SK-N-SH (cell line): ENCODE measurements at regions not wholly inside any gene's neighbourhood (a gene's known extent, or its start where the extent isn't known, plus 50 kb on each side); places are given as distances from the start of the nearest gene placed in this dataset.

Experiments used
- CTCF ChIA-PET: fragments of 300-600, 350-600 bp; formaldehyde crosslinking; extraction: SDS; loops from one replicate; lab custom pipeline; 2021; lab: Yijun Ruan, JAX
- POLR2A ChIA-PET: fragments of 350-600 bp; sonication (Branson Sonifier 250); formaldehyde crosslinking; extraction: SDS; loops from one replicate; lab custom pipeline; 2020; ENCODE audit warnings: antibody characterized with exemption, inconsistent platforms; lab: Yijun Ruan, JAX
- DNase-seq: peaks from one replicate; pipeline ENCODE4 v3.0.0; 2012
- H2AFZ ChIP-seq: fragments of 200-600 bp; sonication (generic); 2 replicates; pipeline ENCODE4 v1.8.1; 2016; ENCODE audit warnings: antibody characterized with exemption, mild to moderate bottlenecking, low read depth
- H3F3A ChIP-seq: fragments of 200-600 bp; sonication (generic); replicated peaks from 2 replicates; pipeline ENCODE3; 2016; ENCODE audit warnings: antibody characterized with exemption, mild to moderate bottlenecking; ENCODE audit not compliant: insufficient read depth
- H3K27ac ChIP-seq, 2 experiments: fragments of 200-500 bp in 1 of 2; fragments of 200-600 bp in 1 of 2; sonication (Bioruptor generic) in 1 of 2; sonication (generic), shearing (Covaris generic) in 1 of 2; 2 replicates each; pipeline versions ENCODE4 v1.5.1 to v1.6.1; 2014 to 2016; ENCODE audit warnings: low read depth in 2 of 2, inconsistent platforms in 1 of 2, low read length in 1 of 2, mild to moderate bottlenecking in 1 of 2, mixed read lengths in 1 of 2
- H3K27me3 ChIP-seq: fragments of 200-600 bp; sonication (generic), shearing (Covaris generic); 2 replicates; pipeline ENCODE4 v1.6.1; 2016; ENCODE audit warnings: mixed run types; ENCODE audit not compliant: insufficient read depth
- H3K36me3 ChIP-seq, 2 experiments: fragments of 200-500 bp in 1 of 2; fragments of 200-600 bp in 1 of 2; sonication (Bioruptor generic) in 1 of 2; sonication (generic) in 1 of 2; replicated peaks in 1 of 2; 2 replicates each; pipeline versions ENCODE3 to v1.5.1; 2014 to 2016; ENCODE audit warnings: low read length in 1 of 2, mild to moderate bottlenecking in 1 of 2; ENCODE audit not compliant: insufficient read depth in 2 of 2, control insufficient read depth in 1 of 2
- H3K4me1 ChIP-seq, 2 experiments: fragments of 200-500 bp in 1 of 2; fragments of 200-600 bp in 1 of 2; sonication (Bioruptor generic) in 1 of 2; sonication (generic), shearing (Covaris generic) in 1 of 2; 2 replicates each; pipeline versions ENCODE4 v1.5.1 to v1.6.1; 2014 to 2016; ENCODE audit warnings: low read depth in 1 of 2, low read length in 1 of 2, mixed run types in 1 of 2; ENCODE audit not compliant: insufficient read depth in 2 of 2, control insufficient read depth in 1 of 2
- H3K4me2 ChIP-seq: fragments of 200-600 bp; sonication (generic), shearing (Covaris generic); 2 replicates; pipeline ENCODE4 v1.6.1; 2017; ENCODE audit warnings: mixed run types
- H3K4me3 ChIP-seq, 2 experiments: fragments of 200-500 bp in 1 of 2; fragments of 200-600 bp in 1 of 2; sonication (Bioruptor generic) in 1 of 2; sonication (generic), shearing (Covaris generic) in 1 of 2; 2 replicates each; pipeline versions ENCODE4 v1.5.1 to v1.8.1; 2014 to 2016; ENCODE audit warnings: low read depth in 2 of 2, inconsistent platforms in 1 of 2, low read length in 1 of 2, mild to moderate bottlenecking in 1 of 2, mixed read lengths in 1 of 2, moderate library complexity in 1 of 2
- H3K79me2 ChIP-seq: fragments of 200-600 bp; sonication (generic); 2 replicates; pipeline ENCODE4 v1.8.1; 2017; ENCODE audit warnings: mild to moderate bottlenecking; ENCODE audit not compliant: insufficient read depth
- H3K9ac ChIP-seq: fragments of 200-600 bp; sonication (generic); 2 replicates; pipeline ENCODE4 v1.6.1; 2017; ENCODE audit warnings: mixed run types
- H3K9me2 ChIP-seq: fragments of 200-600 bp; sonication (generic); 2 replicates; pipeline ENCODE4 v1.6.1; 2017; ENCODE audit warnings: mixed run types
- H3K9me3 ChIP-seq: fragments of 200-600 bp; sonication (generic); 2 replicates; pipeline ENCODE4 v1.6.1; 2017; ENCODE audit warnings: mixed run types, mild to moderate bottlenecking, moderate library complexity
- H4K20me1 ChIP-seq: fragments of 200-600 bp; sonication (generic); 2 replicates; pipeline ENCODE4 v1.6.1; 2017; ENCODE audit warnings: mild to moderate bottlenecking, mixed run types; ENCODE audit not compliant: insufficient read depth
- ELF1 ChIP-seq: IDR thresholded peaks from 2 replicates; pipeline ENCODE4 v1.4.0; 2012
- EP300 ChIP-seq, 2 experiments: IDR thresholded peaks; 2 replicates each; pipeline versions ENCODE4 v1.4.0 to v1.6.1; 2012; ENCODE audit warnings: borderline replicate concordance in 1 of 2, low read depth in 1 of 2, low read length in 1 of 2
- FOSL2 ChIP-seq: IDR thresholded peaks from 2 replicates; pipeline ENCODE4 v1.4.0; 2012; ENCODE audit warnings: low read depth, mild to moderate bottlenecking, moderate library complexity, borderline replicate concordance
- FOXJ3 ChIP-seq: sonication (generic); formaldehyde crosslinking; IDR thresholded peaks from 2 replicates; pipeline ENCODE4 v1.5.1; 2020; ENCODE audit warnings: mild to moderate bottlenecking, missing genetic modification reagents
- FOXM1 ChIP-seq: IDR thresholded peaks from 2 replicates; pipeline ENCODE4 v1.4.0; 2012; ENCODE audit warnings: low read depth, mild to moderate bottlenecking
- GATA2 ChIP-seq: sonication (generic); formaldehyde crosslinking; IDR thresholded peaks from 2 replicates; pipeline ENCODE4 v1.5.0; 2020; ENCODE audit warnings: mild to moderate bottlenecking, missing genetic modification reagents
- MAX ChIP-seq: IDR thresholded peaks from 2 replicates; pipeline ENCODE4 v1.4.0; 2012; ENCODE audit warnings: low read depth
- MEF2A ChIP-seq: IDR thresholded peaks from 2 replicates; pipeline ENCODE4 v1.4.0; 2012; ENCODE audit warnings: low read depth, borderline replicate concordance
- MXI1 ChIP-seq: IDR thresholded peaks from 2 replicates; pipeline ENCODE4 v1.6.1; 2012; ENCODE audit warnings: mild to moderate bottlenecking, low read depth, low read length, improper control_type of control experiment
- NFIC ChIP-seq: IDR thresholded peaks from 2 replicates; pipeline ENCODE4 v1.4.0; 2012; ENCODE audit warnings: borderline replicate concordance
- RAD21 ChIP-seq: IDR thresholded peaks from 2 replicates; pipeline ENCODE4 v1.6.1; 2012; ENCODE audit warnings: mild to moderate bottlenecking, low read length
- REST ChIP-seq: IDR thresholded peaks from 2 replicates; pipeline ENCODE4 v1.6.1; 2012; ENCODE audit warnings: mild to moderate bottlenecking, low read depth, low read length, moderate library complexity
- SMC3 ChIP-seq: IDR thresholded peaks from 2 replicates; pipeline ENCODE4 v1.6.1; 2012; ENCODE audit warnings: low read depth, low read length, improper control_type of control experiment
- TCF12 ChIP-seq: IDR thresholded peaks from 2 replicates; pipeline ENCODE4 v1.4.0; 2012
- TEAD4 ChIP-seq: IDR thresholded peaks from 2 replicates; pipeline ENCODE4 v1.4.0; 2012; ENCODE audit warnings: mild to moderate bottlenecking, borderline replicate concordance; ENCODE audit not compliant: insufficient read depth
- USF1 ChIP-seq: IDR thresholded peaks from 2 replicates; pipeline ENCODE4 v1.4.0; 2012; ENCODE audit warnings: low read depth, borderline replicate concordance
- USF2 ChIP-seq: fragments of 150-350 bp; IDR thresholded peaks from 2 replicates; pipeline ENCODE4 v1.6.1; 2017; ENCODE audit warnings: antibody characterized with exemption, low read length, low read depth, borderline replicate concordance
- WGBS: methylation state at CpG from one replicate; pipeline ENCODE4 v1.1.6; 2017; ENCODE audit warnings: low lambda C conversion rate; 5-methylcytosine and 5-hydroxymethylcytosine counted together

GRCh38 chr1:39088658-39089057 is 62.5 kb downstream of the NDUFS5 start:
- H3K36me3 ChIP-seq: no peaks in the 10 kb centered on the region
- CTCF ChIA-PET: interaction anchor here (1.3 to 1.8 kb wide), 2 partner anchors 10 to 170 kb away, joined by 4 to 9 read pairs; no protein-coding TSS in a partner anchor

More at GRCh38 chr1:39088658-39089057, 62.5 kb downstream of the NDUFS5 start:
- no peak for TF ChIP-seq NFIC
- no peak for TF ChIP-seq ELF1
- TF ChIP-seq USF2: no peak
- TF ChIP-seq REST: no peak
- no peak for TF ChIP-seq FOXM1
- no peak for TF ChIP-seq MEF2A
- TF ChIP-seq RAD21: no peak
- no peak for TF ChIP-seq TCF12
- TF ChIP-seq FOSL2: no peak
- no peak for TF ChIP-seq GATA2 (CRISPR knock-in tag)
- TF ChIP-seq EP300 (IDR thresholded peaks at IDR 0.05; ENCODE audit: borderline replicate concordance in 1 of 2, low read depth in 1 of 2, low read length in 1 of 2): no peak
- no peak for TF ChIP-seq SMC3
- no peak for TF ChIP-seq FOXJ3 (CRISPR knock-in tag)
- TF ChIP-seq TEAD4: no peak
- TF ChIP-seq MXI1: no peak
- no peak for TF ChIP-seq MAX
- no peak for TF ChIP-seq USF1
- Histone ChIP-seq H3K79me2 (no peaks in the 10 kb centered on the region), H3F3A (no peaks in the 10 kb centered on the region), H3K4me2 (no peak overlapping the region), H4K20me1 (no peaks in the 10 kb centered on the region), H3K9ac (no peak overlapping the region), H3K27me3 (no peaks in the 10 kb centered on the region), H3K4me3 (no peak overlapping the region), H3K9me3 (no peaks in the 10 kb centered on the region), H3K9me2 (no peaks in the 10 kb centered on the region), H3K27ac (no peak overlapping the region), H2AFZ (no peak overlapping the region), H3K4me1 (peaks cover 4 to 9% of the 10 kb centered on the region in 2 experiments; a peak in 3 of 4 replicates)
- POLR2A ChIA-PET: no interaction called here
- 93% methylated on average over 3 of the region's 3 CpGs for WGBS
- DNase-seq: no peak
